Natural killer cell treated with Interleukin-12 subunit alpha and Interleukin-12 subunit beta and Interleukin-15 and Interleukin-18, amount 100 ng/mL, for 72 hours (primary cell): ENCODE measurements at regions not wholly inside any gene's neighbourhood (a gene's known extent, or its start where the extent isn't known, plus 50 kb on each side); places are given as distances from the start of the nearest gene placed in this dataset.
"Not testable (repeated sequence)": the region's sequence is repeated elsewhere in the genome, so short reads cannot be mapped to it uniquely, and the experiment has no call there.

Source experiments
- ATAC-seq, 2 donors: fragments of 150-1000 bp; cut with Tn5 transposase in 1 of 2; sonication (Bioruptor Pico), chemical (Tn5 transposase) in 1 of 2; 2 replicates each; pipeline ENCODE4 v1.10.0; 2021
- DNase-seq: peaks from one replicate; pipeline ENCODE4 v3.0.0; 2022; ENCODE audit warnings: low spot score
- H3K27ac Mint-ChIP-seq, 2 donors: 1 replicate in 1 of 2; 2 replicates in 1 of 2; pipeline ENCODE4 v1.8.0; 2022; ENCODE audit warnings: mixed read lengths in 2 of 2, mild to moderate bottlenecking in 1 of 2, moderate library complexity in 1 of 2
- H3K27me3 Mint-ChIP-seq, 2 donors: 1 replicate in 1 of 2; 2 replicates in 1 of 2; pipeline ENCODE4 v1.8.0; 2022; ENCODE audit warnings: mixed read lengths in 2 of 2
- H3K36me3 Mint-ChIP-seq: one replicate; pipeline ENCODE4 v1.8.0; 2022; ENCODE audit warnings: mixed read lengths
- H3K4me1 Mint-ChIP-seq, 2 donors: 1 replicate in 1 of 2; 2 replicates in 1 of 2; pipeline ENCODE4 v1.8.0; 2022; ENCODE audit warnings: low read depth in 2 of 2, mixed read lengths in 2 of 2, mild to moderate bottlenecking in 1 of 2
- H3K4me3 Mint-ChIP-seq: one replicate; pipeline ENCODE4 v1.8.0; 2022; ENCODE audit warnings: mixed read lengths
- H3K9me3 Mint-ChIP-seq: 2 replicates; pipeline ENCODE4 v1.8.0; 2022; ENCODE audit warnings: mixed read lengths

- no peak overlapping the region for H3K4me3 Mint-ChIP-seq
- peaks cover 10% of the 10 kb centered on the region for H3K9me3 Mint-ChIP-seq
- no peaks in the 10 kb centered on the region for H3K27me3 Mint-ChIP-seq
- no peak overlapping the region for H3K27ac Mint-ChIP-seq
- ATAC-seq (no peak), DNase-seq (no peak)
- no peaks in the 10 kb centered on the region for H3K4me1 Mint-ChIP-seq
- peaks cover 6% of the 10 kb centered on the region for H3K36me3 Mint-ChIP-seq
These were observed 1139.0 kb downstream of the SUCLG1 start for GRCh38 chr2:83320053-83320452.

GRCh38 chr2:83305758-83306378, 1153.2 kb downstream of the SUCLG1 start:
- Mint-ChIP-seq H3K4me3 (no peak overlapping the region), H3K9me3 (peaks cover 11% of the 10 kb centered on the region), H3K36me3 (no peaks in the 10 kb centered on the region), H3K27ac (no peak overlapping the region), H3K27me3 (no peaks in the 10 kb centered on the region), H3K4me1 (no peaks in the 10 kb centered on the region)
- DNase-seq (no peak), ATAC-seq (no peak)

GRCh38 chr2:83291083-83291482, 1168.0 kb downstream of the SUCLG1 start:
- DNase-seq (no peak), ATAC-seq (no peak)
- H3K27me3 Mint-ChIP-seq: no peaks in the 10 kb centered on the region
- H3K27ac Mint-ChIP-seq: no peak overlapping the region
- no peaks in the 10 kb centered on the region for H3K4me1 Mint-ChIP-seq
- peaks cover 6% of the 10 kb centered on the region for H3K36me3 Mint-ChIP-seq
- no peak overlapping the region for H3K4me3 Mint-ChIP-seq
- H3K9me3 Mint-ChIP-seq: peaks cover 15% of the 10 kb centered on the region

- Mint-ChIP-seq H3K36me3 (no peaks in the 10 kb centered on the region), H3K27me3 (no peaks in the 10 kb centered on the region), H3K9me3 (no peaks in the 10 kb centered on the region), H3K4me1 (no peaks in the 10 kb centered on the region), H3K4me3 (no peak overlapping the region), H3K27ac (no peak overlapping the region)
- DNase-seq (no peak), ATAC-seq (no peak)
These were observed 1176.2 kb downstream of the SUCLG1 start for GRCh38 chr2:83282841-83283240.

GRCh38 chr2:83282043-83282795, 1176.9 kb downstream of the SUCLG1 start:
- no peaks in the 10 kb centered on the region for H3K9me3 Mint-ChIP-seq
- no peak for DNase-seq
- no peaks in the 10 kb centered on the region for H3K36me3 Mint-ChIP-seq
- no peak for ATAC-seq
- no peak overlapping the region for H3K4me3 Mint-ChIP-seq
- H3K27ac Mint-ChIP-seq: no peak overlapping the region
- H3K27me3 Mint-ChIP-seq: no peaks in the 10 kb centered on the region
- H3K4me1 Mint-ChIP-seq: no peaks in the 10 kb centered on the region

- DNase-seq (no peak), ATAC-seq (no peak)
- no peak overlapping the region for H3K27ac Mint-ChIP-seq
- H3K9me3 Mint-ChIP-seq: peaks cover 3% of the 10 kb centered on the region
- H3K4me3 Mint-ChIP-seq: no peak overlapping the region
- H3K4me1 Mint-ChIP-seq: no peaks in the 10 kb centered on the region
- H3K27me3 Mint-ChIP-seq: no peaks in the 10 kb centered on the region
- no peaks in the 10 kb centered on the region for H3K36me3 Mint-ChIP-seq
These were observed 1178.7 kb downstream of the SUCLG1 start for GRCh38 chr2:83280391-83280790.

- H3K27ac Mint-ChIP-seq: no peak overlapping the region
- ATAC-seq: no peak
- peaks cover 15% of the 10 kb centered on the region for H3K9me3 Mint-ChIP-seq
- no peaks in the 10 kb centered on the region for H3K36me3 Mint-ChIP-seq
- no peaks in the 10 kb centered on the region for H3K4me1 Mint-ChIP-seq
- no peaks in the 10 kb centered on the region for H3K27me3 Mint-ChIP-seq
- H3K4me3 Mint-ChIP-seq: no peak overlapping the region
- DNase-seq: no peak
These were observed 1185.8 kb downstream of the SUCLG1 start for GRCh38 chr2:83273322-83273721.

- H3K4me1 Mint-ChIP-seq: no peaks in the 10 kb centered on the region
- H3K27me3 Mint-ChIP-seq: no peaks in the 10 kb centered on the region
- no peak overlapping the region for H3K27ac Mint-ChIP-seq
- no peak for ATAC-seq
- peaks cover 21% of the 10 kb centered on the region for H3K9me3 Mint-ChIP-seq
- peaks cover 4% of the 10 kb centered on the region for H3K36me3 Mint-ChIP-seq
- no peak overlapping the region for H3K4me3 Mint-ChIP-seq
- no peak for DNase-seq
These were observed 1197.4 kb downstream of the SUCLG1 start for GRCh38 chr2:83261591-83262136.

GRCh38 chr2:83253848-83254247, 1205.2 kb downstream of the SUCLG1 start:
- Mint-ChIP-seq H3K4me1 (no peaks in the 10 kb centered on the region), H3K4me3 (no peak overlapping the region), H3K9me3 (peaks cover 31% of the 10 kb centered on the region), H3K27me3 (no peaks in the 10 kb centered on the region), H3K27ac (no peak overlapping the region), H3K36me3 (no peaks in the 10 kb centered on the region)
- DNase-seq: no peak
- ATAC-seq: no peak

- DNase-seq: no peak
- H3K36me3 Mint-ChIP-seq: peaks cover 4% of the 10 kb centered on the region
- no peaks in the 10 kb centered on the region for H3K27me3 Mint-ChIP-seq
- H3K4me3 Mint-ChIP-seq: no peak overlapping the region
- no peak for ATAC-seq
- peaks cover 34% of the 10 kb centered on the region for H3K9me3 Mint-ChIP-seq
- no peak overlapping the region for H3K27ac Mint-ChIP-seq
- no peaks in the 10 kb centered on the region for H3K4me1 Mint-ChIP-seq
These were observed 1207.7 kb downstream of the SUCLG1 start for GRCh38 chr2:83251321-83251872.

- peaks cover 18% of the 10 kb centered on the region for H3K9me3 Mint-ChIP-seq
- H3K4me1 Mint-ChIP-seq, H3K27me3 Mint-ChIP-seq, H3K4me3 Mint-ChIP-seq, H3K36me3 Mint-ChIP-seq, DNase-seq, ATAC-seq, H3K27ac Mint-ChIP-seq: not testable (repeated sequence)
These were observed 1213.1 kb downstream of the SUCLG1 start for GRCh38 chr2:83245806-83246537.

GRCh38 chr2:83240611-83241010, 1218.5 kb downstream of the SUCLG1 start:
- H3K27me3 Mint-ChIP-seq: no peaks in the 10 kb centered on the region
- no peak for ATAC-seq
- no peaks in the 10 kb centered on the region for H3K36me3 Mint-ChIP-seq
- no peak overlapping the region for H3K4me3 Mint-ChIP-seq
- no peak for DNase-seq
- peaks cover 3% of the 10 kb centered on the region for H3K9me3 Mint-ChIP-seq
- no peak overlapping the region for H3K27ac Mint-ChIP-seq
- H3K4me1 Mint-ChIP-seq: no peaks in the 10 kb centered on the region

- H3K4me1 Mint-ChIP-seq: no peaks in the 10 kb centered on the region
- H3K27me3 Mint-ChIP-seq: no peaks in the 10 kb centered on the region
- no peak overlapping the region for H3K4me3 Mint-ChIP-seq
- no peaks in the 10 kb centered on the region for H3K36me3 Mint-ChIP-seq
- DNase-seq: no peak
- H3K27ac Mint-ChIP-seq: no peak overlapping the region
- H3K9me3 Mint-ChIP-seq: peaks cover 7% of the 10 kb centered on the region
- no peak for ATAC-seq
These were observed 1221.0 kb downstream of the SUCLG1 start for GRCh38 chr2:83238111-83238510.

GRCh38 chr2:83234246-83234645, 1224.8 kb downstream of the SUCLG1 start:
- DNase-seq: no peak
- ATAC-seq: no peak
- H3K27me3 Mint-ChIP-seq: no peaks in the 10 kb centered on the region

More at GRCh38 chr2:83234246-83234645, 1224.8 kb downstream of the SUCLG1 start:
- no peaks in the 10 kb centered on the region for H3K36me3 Mint-ChIP-seq
- peaks cover 9% of the 10 kb centered on the region for H3K9me3 Mint-ChIP-seq
- H3K4me1 Mint-ChIP-seq: no peaks in the 10 kb centered on the region
- H3K27ac Mint-ChIP-seq: no peak overlapping the region
- H3K4me3 Mint-ChIP-seq: no peak overlapping the region
